Peyer's patch (tissue), 4 donors: ENCODE measurements at regions not wholly inside any gene's neighbourhood (a gene's known extent, or its start where the extent isn't known, plus 50 kb on each side); places are given as distances from the start of the nearest gene placed in this dataset.

Experiments
- POLR2A ChIP-seq, 2 donors: fragments of 450-650 bp; IDR thresholded peaks; one replicate each; pipeline ENCODE4 v1.5.1; 2017; ENCODE audit warnings: antibody characterized with exemption in 2 of 2, mild to moderate bottlenecking in 2 of 2, moderate library complexity in 2 of 2
- TF ChIP-seq, protein P1 (sequence below), 6 experiments: fragments of 450-650 bp in 4 of 6; fragments of 200-600 bp in 2 of 6; sonication (generic) in 1 of 6; IDR thresholded peaks; one replicate each; pipeline ENCODE4 v1.5.1; 2017 to 2019; ENCODE audit warnings: antibody characterized with exemption in 6 of 6, mild to moderate bottlenecking in 3 of 6, moderate library complexity in 1 of 6

DNA sequence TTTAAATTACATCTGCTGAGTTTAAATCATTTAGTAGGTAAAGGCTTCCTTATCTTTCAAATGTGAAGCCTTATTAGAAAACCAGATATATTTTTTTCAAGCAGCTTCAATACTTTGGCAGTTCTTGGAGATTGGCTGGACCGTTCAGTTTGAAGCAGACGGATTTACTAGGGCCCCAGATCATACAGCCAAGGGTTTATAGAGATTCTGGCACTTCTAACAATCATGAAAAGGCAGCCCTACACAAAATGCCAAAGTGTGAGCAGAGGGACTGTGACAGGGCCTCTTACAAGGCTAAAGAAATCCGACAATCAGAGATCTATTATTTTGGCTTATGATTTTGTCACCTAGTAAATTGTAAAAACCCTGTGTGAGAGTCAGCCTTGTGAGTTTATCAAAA is 162.8 kb upstream of the SLC38A2 start:
- TF ChIP-seq, protein P1, sequence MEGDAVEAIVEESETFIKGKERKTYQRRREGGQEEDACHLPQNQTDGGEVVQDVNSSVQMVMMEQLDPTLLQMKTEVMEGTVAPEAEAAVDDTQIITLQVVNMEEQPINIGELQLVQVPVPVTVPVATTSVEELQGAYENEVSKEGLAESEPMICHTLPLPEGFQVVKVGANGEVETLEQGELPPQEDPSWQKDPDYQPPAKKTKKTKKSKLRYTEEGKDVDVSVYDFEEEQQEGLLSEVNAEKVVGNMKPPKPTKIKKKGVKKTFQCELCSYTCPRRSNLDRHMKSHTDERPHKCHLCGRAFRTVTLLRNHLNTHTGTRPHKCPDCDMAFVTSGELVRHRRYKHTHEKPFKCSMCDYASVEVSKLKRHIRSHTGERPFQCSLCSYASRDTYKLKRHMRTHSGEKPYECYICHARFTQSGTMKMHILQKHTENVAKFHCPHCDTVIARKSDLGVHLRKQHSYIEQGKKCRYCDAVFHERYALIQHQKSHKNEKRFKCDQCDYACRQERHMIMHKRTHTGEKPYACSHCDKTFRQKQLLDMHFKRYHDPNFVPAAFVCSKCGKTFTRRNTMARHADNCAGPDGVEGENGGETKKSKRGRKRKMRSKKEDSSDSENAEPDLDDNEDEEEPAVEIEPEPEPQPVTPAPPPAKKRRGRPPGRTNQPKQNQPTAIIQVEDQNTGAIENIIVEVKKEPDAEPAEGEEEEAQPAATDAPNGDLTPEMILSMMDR (IDR thresholded peaks at IDR 0.05) = no peak
- TF ChIP-seq POLR2A (IDR thresholded peaks at IDR 0.05) = no peak
